Stimulated activated CD4-positive, alpha-beta T cell treated with anti-CD3 and anti-CD28 coated beads, Interleukin-1b, Interleukin-23, amount 100 ng/mL, for 48 hours (primary cell): ENCODE measurements at regions not wholly inside any gene's neighbourhood (a gene's known extent, or its start where the extent isn't known, plus 50 kb on each side); places are given as distances from the start of the nearest gene placed in this dataset.

Experiments
- DNase-seq: peaks from one replicate; pipeline ENCODE4 v3.0.0-alpha.2; 2020

DNA sequence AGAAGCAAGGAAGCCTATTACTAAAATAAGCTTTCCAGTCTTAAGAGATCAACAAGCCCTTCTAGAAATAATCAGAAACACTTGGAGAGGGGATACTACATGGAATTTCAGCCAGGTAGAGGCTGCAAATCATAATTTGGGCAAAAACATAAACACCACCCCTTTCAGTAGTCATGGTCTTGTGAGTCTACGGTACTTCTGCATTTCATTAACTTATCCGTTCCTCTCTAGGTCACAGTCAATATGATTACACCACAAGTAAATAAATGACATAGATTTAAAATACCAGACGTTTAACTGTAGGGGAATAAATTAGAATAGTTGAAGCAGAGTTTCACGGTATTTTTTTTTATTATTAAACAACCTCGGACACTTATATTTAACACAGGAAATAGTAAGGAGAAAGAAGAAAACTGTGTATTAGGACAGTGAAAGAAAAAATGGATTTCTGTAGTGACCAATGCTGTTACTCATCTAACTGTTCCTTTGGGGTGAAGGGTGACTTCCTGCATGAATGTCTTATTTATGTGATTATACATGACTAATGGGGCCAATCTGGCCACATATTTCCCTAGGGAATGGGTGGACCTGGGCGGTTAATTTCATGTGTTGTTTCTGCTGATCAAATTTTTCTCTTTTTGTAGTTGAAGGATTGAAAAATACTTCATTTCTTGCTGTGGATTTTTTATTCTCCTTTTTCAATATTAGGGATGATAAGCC, 456.6 kb upstream of the UBE2E3 start:
- DNase-seq = no peak

DNA sequence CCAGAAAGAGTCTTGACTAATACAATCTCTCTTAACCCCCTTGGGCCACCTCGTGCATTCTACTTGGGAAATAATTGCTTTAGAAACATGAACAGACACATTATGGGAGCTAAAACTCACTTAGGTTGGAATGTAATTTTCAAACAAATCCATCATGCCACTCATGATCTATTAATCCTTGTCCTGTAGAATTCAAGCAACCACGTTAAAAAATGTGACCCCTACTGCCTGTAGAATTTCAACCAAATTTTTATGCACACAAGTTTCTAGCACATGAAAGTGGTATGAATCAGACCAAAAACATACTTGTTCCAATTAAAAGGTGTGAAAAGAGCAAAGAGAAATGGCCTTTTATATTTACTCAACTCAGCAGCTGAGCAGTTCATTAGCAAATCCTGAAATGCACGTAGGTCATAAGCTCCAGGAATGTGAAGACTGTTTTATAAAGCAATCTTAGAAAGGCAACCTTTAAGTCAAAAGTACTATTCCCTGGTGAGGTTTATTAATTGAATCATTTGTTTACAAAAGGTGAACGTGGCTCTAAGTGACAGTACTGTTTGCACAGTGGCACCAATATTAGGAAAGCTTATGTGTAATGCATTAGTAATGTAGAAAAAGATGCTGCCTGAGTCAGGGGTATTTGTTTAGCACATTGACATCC, 459.4 kb upstream of the UBE2E3 start:
- no peak for DNase-seq

DNA sequence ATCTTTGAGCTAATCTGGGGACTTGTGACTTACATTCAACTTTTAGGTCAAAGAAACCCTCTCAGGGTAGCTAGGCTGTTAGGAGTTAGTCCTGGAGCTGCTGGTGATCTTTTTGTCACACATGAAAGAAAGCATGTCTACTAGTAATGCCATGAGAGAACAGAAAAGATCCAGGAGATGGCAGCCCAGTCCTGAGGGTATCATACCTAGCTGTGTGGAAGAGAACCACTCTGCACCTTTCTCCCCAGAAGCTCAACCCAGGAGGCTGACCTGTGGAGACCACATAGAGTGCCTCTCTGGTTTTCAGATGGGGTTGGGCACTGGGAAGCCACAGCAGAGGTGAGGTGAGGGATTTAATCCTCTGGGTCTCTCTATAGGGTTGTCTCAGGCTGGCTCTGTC, 460.2 kb upstream of the UBE2E3 start:
- DNase-seq = no peak

DNA sequence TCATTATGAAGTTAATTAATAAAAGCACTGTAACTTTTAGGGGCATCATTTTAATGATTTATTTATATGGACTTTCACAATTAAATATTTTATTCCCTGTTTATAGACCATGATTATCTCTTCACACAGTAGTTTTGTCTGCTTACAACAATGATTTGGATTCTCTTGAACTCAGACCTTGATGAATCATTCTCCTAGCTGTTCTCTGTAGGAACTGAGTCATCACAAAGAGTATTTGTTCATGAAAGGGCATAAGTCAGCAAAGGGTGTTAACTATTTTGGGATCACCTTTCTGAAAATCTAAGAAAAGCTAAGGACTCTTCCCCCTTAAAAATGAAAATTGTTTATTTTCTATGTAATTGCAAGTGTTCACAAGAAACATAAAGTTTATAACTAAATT, 461.1 kb upstream of the UBE2E3 start:
- DNase-seq = no peak

DNA sequence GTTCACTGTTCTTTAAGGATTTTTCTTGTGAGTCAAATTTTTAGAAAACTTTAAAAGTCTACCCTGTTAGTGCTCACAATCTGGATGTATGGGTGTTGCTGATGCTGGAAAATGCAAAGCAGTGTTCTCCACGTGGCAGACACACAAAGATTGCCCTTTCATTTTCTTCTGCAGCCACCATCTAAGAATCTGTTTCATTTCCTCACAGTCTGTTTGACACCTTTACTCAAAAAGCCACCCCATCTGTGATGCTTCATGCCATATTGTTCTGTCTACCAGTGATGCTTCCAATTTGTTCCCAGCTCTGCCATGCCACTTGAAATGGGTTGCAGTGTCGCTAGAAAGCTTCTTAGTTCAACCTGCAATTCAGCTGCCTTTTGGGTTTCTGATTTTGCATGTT, 464.2 kb upstream of the UBE2E3 start:
- no peak for DNase-seq

DNA sequence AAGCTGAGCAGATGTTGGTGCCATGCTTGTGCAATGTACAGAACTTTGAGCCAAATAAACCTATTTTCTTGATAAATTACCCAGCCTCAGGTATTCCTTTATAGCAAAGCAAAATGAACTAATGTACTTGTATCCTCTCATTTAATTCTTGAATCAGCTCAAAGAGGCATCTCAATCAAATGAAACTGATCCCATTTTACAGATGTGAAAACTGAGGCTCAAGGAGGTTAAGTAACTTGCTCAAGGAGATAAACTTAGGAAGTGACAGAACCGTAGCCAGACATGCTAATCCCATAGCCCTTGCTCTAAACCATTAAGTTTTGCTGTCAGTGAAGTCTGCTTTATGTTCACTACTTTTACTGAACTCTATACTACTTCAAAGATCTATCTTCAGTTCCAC, 467.0 kb upstream of the UBE2E3 start:
- no peak for DNase-seq

DNA sequence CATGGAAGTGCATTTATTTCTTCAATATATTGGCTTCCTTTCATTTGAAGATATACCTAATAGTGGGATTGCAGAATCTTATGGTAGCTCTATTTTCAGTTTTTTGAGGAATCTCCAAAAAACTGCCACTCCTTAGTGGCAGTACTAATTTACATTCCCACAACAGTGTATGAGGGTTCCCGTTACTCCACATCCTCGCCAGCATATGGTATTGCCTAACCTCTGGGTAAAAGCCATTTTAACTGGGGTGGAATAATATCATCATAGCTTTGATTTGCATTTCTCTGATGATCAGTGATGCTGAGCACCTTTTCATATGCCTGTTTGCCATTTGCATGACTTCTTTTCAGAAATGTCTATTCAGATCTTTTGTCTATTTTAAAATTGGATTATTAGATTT, 471.9 kb upstream of the UBE2E3 start:
- DNase-seq = no peak

DNA sequence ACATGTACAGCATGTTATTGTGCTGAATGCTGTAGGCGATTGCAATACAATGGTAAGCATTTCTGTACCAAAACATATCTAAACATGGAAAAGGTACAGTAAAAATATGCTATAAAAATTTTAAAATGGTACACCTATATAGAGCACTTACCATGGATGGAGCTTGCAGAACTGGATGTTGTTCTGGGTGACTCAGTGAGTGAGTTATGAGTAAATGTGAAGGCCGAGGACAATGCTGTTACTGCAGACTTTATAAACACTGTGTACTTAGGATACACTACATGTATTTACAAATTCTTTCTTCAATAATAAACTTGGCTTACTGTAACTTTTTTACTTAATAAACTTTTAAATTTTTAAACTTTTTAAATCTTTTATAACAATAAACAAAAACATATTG, 473.4 kb upstream of the UBE2E3 start:
- no peak for DNase-seq

DNA sequence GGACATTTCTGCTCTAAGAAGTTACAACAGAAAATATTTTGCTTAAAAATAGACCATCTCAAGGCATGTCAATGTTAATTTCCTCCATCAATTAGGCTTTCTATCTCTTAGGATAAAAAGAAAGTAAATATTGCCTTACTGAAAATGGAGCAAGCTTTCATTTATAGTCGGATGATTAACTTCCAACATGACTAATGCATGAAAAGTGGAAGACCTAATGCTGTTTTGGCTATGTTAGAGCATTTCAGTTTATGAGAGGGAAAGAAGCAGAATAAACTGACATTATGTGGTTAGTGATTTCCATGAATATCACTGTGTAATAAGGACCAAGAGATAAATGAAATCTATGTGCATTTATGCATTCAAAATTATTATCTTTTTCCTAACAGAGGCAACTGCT, 475.2 kb upstream of the UBE2E3 start:
- DNase-seq = no peak

DNA sequence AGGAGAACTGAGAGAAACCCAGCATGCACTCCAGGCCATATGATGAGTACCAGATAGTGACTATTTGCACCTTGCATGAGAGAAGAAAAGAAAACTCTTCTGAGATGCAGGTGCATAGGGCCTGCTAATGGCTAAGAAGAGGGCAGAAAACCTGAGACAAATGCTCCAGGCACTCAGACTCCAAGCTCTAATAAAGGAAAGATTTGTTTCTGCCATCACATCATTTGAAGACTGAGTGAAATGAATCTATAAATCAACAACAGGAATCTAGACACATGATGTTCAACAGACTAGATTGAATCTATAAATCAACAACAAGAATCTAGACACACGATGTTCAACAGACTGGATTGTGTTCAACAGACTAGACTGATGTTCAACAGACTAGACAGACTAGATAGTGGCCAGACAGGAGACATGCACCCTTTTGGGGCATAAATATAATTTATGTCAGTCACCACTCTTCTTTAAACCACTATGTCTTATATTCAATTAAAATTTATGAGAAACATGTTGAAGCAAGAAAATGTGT, 482.7 kb upstream of the UBE2E3 start:
- no peak for DNase-seq

DNA sequence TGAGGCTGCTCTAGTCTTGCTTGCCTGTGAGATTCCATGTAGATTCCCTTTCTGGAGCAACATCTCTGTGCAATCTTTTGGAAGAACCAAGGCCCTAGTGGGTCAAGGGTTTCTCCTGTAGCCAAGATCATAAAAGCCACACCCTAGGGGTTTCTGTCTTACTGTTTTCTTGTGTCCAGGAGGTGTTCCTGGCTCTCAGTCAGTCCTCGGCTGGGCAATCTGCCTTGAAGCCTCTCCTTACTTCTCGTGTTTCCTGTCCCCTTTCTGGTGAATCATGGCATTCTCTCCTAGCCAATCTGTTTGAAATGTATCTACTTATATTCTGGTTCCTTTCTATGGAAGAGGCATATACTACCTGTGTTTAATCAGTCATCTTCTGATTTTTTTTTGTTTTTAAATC, 484.8 kb upstream of the UBE2E3 start:
- DNase-seq = no peak

DNA sequence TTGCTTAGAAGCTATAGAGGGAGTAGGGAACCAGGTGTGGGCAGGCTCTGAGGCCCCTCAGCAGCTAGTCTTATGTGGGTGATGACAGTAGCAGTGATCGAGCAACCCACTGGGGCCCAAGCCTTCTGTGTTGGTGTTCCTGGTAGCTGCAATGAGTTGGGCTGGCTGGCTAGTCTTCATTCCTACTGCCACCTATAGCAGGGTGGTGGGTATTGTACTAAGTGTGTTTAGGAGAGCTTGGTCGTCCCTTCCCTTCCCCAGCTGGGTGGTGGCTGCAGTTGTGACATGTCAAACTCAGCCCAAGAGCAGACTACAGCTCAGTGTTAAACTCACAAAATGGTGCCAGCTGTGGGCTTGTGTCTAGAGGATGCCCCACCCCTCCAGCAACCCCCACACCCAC, 486.1 kb upstream of the UBE2E3 start:
- no peak for DNase-seq

DNA sequence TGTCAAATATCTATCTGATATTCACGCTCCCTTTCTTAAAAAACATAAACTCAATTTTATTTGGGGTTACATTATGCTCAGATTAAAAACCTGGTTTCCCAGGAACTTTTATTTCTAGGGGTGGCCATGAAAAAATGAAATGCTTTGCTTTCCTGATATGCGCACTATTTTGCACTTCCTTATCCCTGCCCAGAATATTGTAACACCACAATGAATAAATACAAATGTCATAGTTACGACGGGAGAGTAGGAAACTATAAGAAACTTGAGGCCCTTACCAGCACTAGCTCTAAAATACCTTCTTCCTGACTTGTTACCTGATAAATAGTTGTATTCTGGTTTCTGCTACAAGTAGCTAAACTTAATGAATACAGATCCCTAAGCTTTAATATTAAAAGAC, 475.6 kb upstream of the CWC22 start:
- DNase-seq = no peak

DNA sequence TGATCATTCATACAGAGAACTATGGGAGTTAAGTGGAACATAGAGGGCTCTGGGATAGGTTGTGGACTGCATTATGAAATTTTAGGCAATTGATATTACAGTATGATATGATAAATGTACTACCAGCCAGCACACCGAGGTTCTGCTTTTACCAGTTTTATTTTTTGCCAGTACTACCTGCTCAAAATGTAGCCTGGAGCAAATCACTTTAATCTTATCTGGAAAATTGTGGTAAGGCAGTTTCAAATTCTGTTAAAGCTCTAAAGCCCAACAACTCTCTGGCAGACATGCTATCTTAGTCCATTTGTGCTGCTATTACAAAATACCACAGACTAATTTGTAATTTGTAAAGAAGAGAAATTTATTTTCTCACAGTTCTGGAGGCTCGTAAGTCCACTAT, 474.9 kb upstream of the CWC22 start:
- no peak for DNase-seq

DNA sequence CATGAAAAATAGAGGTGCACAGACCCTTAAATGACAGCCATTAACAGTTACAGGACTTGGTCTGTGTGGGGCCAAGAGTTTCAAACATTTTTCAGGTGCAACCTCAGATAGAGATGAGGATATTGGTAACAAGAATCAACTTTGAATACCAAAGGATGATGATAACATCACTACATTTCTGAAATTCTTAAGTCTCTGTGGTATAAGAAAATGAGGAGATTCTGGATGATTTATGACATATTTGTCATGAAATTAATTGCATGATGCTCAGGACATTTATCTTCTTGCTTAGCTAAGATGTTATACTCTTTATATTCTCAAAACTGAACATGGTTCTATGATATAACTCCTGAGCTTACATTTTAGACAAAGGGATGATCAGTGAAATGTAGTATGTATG, 471.8 kb upstream of the CWC22 start:
- no peak for DNase-seq

DNA sequence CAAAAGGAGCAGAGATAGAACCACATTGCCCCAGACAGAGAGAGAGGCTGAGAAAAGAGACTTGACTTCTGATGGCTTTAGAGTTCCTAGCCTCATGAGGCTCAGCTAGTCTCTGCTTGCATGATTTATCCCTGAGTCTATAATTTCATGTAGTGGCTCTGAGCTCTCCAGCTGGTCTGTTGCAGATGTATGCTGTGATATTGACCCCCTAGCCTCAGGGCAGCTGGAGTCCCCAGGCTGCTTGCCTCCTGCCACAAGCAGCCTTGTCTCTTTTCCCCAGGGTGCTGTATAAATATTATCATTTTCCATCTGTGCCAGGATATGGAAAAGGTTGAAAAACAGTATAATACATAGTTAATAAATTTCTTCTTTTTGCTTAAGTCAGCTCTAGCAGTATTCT, 467.6 kb upstream of the CWC22 start:
- no peak for DNase-seq

DNA sequence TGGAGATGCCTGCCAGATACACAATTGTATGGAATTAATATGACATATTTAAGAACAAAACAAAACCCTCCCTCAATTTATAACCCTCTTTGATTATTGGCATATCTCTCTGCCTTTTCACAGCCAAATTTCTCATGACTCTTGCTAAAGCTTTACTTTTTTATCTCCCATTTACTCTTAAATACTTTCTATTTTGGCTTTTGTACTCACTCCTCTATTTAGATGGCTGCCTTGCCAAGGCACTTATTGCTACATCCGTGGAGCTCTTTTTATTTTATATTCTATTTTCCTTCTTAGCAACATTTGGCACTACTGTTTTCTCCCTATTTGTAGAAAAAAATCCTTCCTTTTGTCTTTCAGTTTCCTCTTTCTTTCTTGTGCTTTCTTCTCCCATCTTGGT, 466.4 kb upstream of the CWC22 start:
- no peak for DNase-seq

DNA sequence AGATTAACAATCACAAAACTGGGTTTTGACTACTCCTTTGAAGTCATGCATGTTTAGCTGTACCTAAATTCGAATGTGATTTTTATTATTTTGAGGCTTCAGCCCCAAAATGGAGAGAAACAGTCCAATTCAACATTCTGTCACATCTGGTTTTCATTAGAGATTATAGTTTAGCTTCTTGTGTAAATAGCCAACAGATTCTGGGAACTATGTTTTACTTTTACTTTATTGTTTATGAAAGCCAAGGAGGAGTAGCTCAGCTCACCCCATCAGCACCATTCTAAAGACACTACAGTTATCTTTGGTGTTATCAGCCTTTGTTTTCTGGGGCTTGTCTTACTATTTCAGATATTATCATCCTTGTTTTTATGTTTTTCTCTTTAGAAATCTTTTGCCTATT, 465.0 kb upstream of the CWC22 start:
- no peak for DNase-seq

DNA sequence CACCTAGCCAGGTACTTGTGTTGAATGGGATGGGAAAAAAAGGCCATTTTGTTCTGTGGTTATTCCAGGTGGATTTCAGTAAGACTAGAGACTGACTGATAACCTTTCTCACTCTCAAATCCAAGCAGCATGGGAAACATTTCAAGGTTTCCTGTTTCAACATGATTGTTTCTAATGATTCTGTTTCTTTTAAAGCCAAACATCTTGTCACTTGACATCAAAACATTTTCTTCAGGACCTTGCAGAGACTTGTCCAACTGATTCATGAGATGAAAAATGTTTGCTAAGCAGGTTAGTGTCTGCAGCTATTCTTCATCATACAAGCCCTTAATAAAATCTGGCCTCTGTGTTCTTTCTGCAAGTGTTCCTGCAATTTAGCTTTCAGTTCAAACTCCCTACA, 456.5 kb upstream of the CWC22 start:
- no peak for DNase-seq

DNA sequence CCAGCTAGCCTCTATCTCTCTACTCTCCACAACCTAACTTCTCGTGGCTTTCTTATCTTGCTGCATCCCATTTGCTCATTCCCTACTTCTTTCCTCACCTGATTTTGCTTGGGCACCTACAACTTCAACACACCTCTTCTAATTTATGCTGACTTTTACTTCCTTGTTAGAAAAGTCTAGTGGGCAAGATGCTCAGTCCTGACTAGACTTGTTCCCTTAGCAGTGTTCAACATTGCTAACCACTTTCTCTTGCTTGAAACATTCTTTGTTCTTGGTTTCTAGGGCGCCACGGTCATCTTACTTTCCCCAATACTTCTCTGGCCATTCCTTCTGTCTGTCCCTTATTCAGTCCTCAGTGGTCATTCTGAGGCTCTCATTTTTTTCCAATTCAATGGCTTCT, 454.7 kb upstream of the CWC22 start:
- DNase-seq = no peak

DNA sequence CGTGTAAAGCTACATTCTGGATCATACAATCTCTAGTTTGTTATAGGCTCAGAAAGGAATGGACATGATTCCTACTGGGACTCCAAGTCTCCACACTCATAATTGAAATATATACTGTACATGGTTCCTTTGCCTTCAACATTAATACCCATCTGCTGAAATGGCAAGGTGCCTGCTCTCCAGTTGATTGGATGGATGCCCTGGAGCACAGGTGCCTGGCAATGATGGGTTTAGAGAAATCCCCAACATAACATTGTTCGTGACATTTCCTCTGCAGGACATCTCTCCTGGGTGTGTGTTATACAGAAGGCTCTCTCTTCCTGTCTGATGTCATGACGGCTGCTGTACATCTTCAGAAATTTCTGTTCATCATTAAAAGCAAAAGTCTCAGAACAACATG, 449.7 kb upstream of the CWC22 start:
- no peak for DNase-seq

DNA sequence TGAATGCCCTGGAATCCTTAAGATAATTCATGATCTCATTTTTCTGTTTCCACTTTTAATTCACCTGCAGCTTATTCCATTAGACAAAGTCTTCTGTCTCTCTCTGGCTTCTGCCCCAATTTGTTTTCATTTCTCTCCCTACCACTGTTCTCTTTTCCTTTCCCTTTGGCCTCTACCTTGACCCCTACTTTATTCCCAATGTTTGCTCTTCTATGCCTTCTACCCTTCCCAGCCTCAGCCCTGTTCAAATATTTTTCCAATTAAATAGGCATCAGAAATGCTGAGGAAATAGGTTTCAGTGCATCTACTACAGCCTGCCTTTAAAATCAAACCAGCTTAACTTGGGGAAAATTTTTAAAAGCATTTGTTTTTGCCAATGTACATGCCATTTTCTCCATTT, 443.7 kb upstream of the CWC22 start:
- no peak for DNase-seq

DNA sequence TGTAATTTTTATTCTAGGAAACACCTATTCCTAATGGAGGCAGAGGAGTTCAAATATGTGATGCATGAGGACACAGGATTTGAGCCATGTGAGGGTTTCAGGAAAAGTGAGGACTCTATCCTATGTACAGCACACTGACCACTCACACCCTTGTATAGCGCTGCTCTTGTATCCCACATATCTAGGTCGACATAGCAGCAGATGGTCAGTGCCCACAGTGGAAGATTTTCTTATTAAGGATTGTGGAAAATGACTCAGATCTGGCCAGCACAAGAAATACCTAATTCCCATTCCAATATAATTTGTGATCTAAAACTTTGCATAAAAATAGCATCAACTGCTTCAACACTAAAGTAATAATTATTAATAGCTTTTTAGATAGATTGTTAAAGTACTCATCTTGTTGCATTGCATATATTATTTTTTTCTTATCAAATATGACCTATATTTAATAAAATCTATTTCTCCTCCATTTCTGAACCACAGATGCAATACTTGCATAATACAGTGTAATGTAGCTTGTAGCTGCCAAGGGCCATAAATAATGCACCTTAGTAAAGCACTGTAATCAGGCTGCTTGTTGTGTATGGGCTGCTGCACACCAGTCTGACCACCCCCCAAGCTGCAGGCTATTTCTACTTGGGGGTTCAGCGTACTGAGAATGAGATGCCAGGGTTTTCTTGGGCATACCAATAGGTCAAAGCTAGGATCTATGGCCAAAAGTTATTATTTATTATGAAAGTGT, 442.2 kb upstream of the CWC22 start:
- no peak for DNase-seq

DNA sequence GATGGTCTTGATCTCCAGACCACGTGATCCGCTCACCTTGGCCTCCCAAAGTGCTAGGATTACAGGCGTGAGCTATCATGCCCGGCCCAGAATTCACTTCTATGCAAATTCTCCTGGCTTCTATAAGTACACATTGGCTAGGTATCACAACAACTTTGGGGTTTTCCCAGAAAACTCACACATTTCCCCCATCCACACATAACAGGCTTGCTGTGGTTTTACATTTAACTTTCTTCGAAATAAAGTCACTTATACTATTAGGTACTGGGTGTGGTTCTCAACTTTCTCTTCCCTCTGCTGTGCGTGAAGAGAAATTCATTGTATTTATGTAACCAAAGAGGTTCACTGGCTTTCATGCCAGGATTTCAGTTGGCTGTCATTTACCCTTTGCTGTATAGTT, 439.4 kb upstream of the CWC22 start:
- DNase-seq = no peak
